ENCODE measurements at regions not wholly inside any gene's neighbourhood (a gene's known extent, or its start where the extent isn't known, plus 50 kb on each side); places are given as distances from the start of the nearest gene placed in this dataset.

- Histone ChIP-seq H3K9me3 (ENCODE audit: control insufficient read depth, low read length) (no peaks in the 10 kb centered on the region), H3K4me3 (ENCODE audit: extremely low read depth, insufficient read depth, low read length, poor library complexity, severe bottlenecking) (no peak overlapping the region), H3K36me3 (ENCODE audit: control insufficient read depth, insufficient read depth, low read length) (no peaks in the 10 kb centered on the region), H3K27ac (ENCODE audit: low read depth, low read length, severe bottlenecking) (no peak overlapping the region), H3K4me1 (ENCODE audit: control insufficient read depth, insufficient read depth, low read length, poor library complexity, severe bottlenecking) (peaks cover 3% of the 10 kb centered on the region)
- 78 to 84% methylated on average over 11 to 12 of the region's 12 CpGs for WGBS, 2 experiments (ENCODE audit: insufficient coverage in 2 of 2)
Measured at GRCh38 chr10:3290550-3290949, 118.0 kb upstream of the PITRM1 start.

GRCh38 chr10:3287572-3288445 is 115.2 kb upstream of the PITRM1 start:
- no peak overlapping the region for H3K27ac ChIP-seq (ENCODE audit: low read depth, low read length, severe bottlenecking)
- H3K9me3 ChIP-seq (ENCODE audit: control insufficient read depth, low read length): no peaks in the 10 kb centered on the region
- no peak overlapping the region for H3K4me3 ChIP-seq (ENCODE audit: extremely low read depth, insufficient read depth, low read length, poor library complexity, severe bottlenecking)
- no peaks in the 10 kb centered on the region for H3K36me3 ChIP-seq (ENCODE audit: control insufficient read depth, insufficient read depth, low read length)
- 91 to 93% methylated on average over 23 to 35 of the region's 42 CpGs for WGBS, 2 experiments (ENCODE audit: insufficient coverage in 2 of 2)
- peaks cover under 1% of the 10 kb centered on the region for H3K4me1 ChIP-seq (ENCODE audit: control insufficient read depth, insufficient read depth, low read length, poor library complexity, severe bottlenecking)

GRCh38 chr10:3282674-3283017 is 110.1 kb upstream of the PITRM1 start:
- Histone ChIP-seq H3K4me1 (ENCODE audit: control insufficient read depth, insufficient read depth, low read length, poor library complexity, severe bottlenecking) (no peaks in the 10 kb centered on the region), H3K9me3 (ENCODE audit: control insufficient read depth, low read length) (no peaks in the 10 kb centered on the region), H3K36me3 (ENCODE audit: control insufficient read depth, insufficient read depth, low read length) (no peaks in the 10 kb centered on the region), H3K27ac (ENCODE audit: low read depth, low read length, severe bottlenecking) (no peak overlapping the region), H3K4me3 (ENCODE audit: extremely low read depth, insufficient read depth, low read length, poor library complexity, severe bottlenecking) (no peak overlapping the region)
- WGBS, 2 experiments (ENCODE audit: insufficient coverage in 2 of 2): no CpG with 5 or more reads among the region's 1 CpG

GRCh38 chr10:3281941-3282673 is 109.5 kb upstream of the PITRM1 start:
- 80 to 90% methylated on average over 2 to 5 of the region's 7 CpGs for WGBS, 2 experiments (ENCODE audit: insufficient coverage in 2 of 2)
- Histone ChIP-seq H3K36me3 (ENCODE audit: control insufficient read depth, insufficient read depth, low read length) (no peaks in the 10 kb centered on the region), H3K4me3 (ENCODE audit: extremely low read depth, insufficient read depth, low read length, poor library complexity, severe bottlenecking) (no peak overlapping the region), H3K9me3 (ENCODE audit: control insufficient read depth, low read length) (no peaks in the 10 kb centered on the region), H3K27ac (ENCODE audit: low read depth, low read length, severe bottlenecking) (no peak overlapping the region), H3K4me1 (ENCODE audit: control insufficient read depth, insufficient read depth, low read length, poor library complexity, severe bottlenecking) (no peaks in the 10 kb centered on the region)

- H3K9me3 ChIP-seq (ENCODE audit: control insufficient read depth, low read length): no peaks in the 10 kb centered on the region
- H3K36me3 ChIP-seq (ENCODE audit: control insufficient read depth, insufficient read depth, low read length): no peaks in the 10 kb centered on the region
- 90 to 96% methylated on average over 2 of the region's 2 CpGs for WGBS, 2 experiments (ENCODE audit: insufficient coverage in 2 of 2)
- no peak overlapping the region for H3K27ac ChIP-seq (ENCODE audit: low read depth, low read length, severe bottlenecking)
- no peak overlapping the region for H3K4me3 ChIP-seq (ENCODE audit: extremely low read depth, insufficient read depth, low read length, poor library complexity, severe bottlenecking)
- H3K4me1 ChIP-seq (ENCODE audit: control insufficient read depth, insufficient read depth, low read length, poor library complexity, severe bottlenecking): no peaks in the 10 kb centered on the region
Measured at GRCh38 chr10:3278771-3279170, 106.2 kb upstream of the PITRM1 start.

- Histone ChIP-seq H3K4me1 (ENCODE audit: control insufficient read depth, insufficient read depth, low read length, poor library complexity, severe bottlenecking) (no peaks in the 10 kb centered on the region), H3K36me3 (ENCODE audit: control insufficient read depth, insufficient read depth, low read length) (no peaks in the 10 kb centered on the region), H3K4me3 (ENCODE audit: extremely low read depth, insufficient read depth, low read length, poor library complexity, severe bottlenecking) (no peak overlapping the region), H3K27ac (ENCODE audit: low read depth, low read length, severe bottlenecking) (no peak overlapping the region), H3K9me3 (ENCODE audit: control insufficient read depth, low read length) (no peaks in the 10 kb centered on the region)
- WGBS, 2 experiments (ENCODE audit: insufficient coverage in 2 of 2): 90 to 100% methylated on average over 1 to 3 of the region's 4 CpGs
Measured at GRCh38 chr10:3277566-3277965, 105.0 kb upstream of the PITRM1 start.

- WGBS, 2 experiments (ENCODE audit: insufficient coverage in 2 of 2): 79 to 85% methylated on average over 6 to 7 of the region's 7 CpGs
- H3K36me3 ChIP-seq (ENCODE audit: control insufficient read depth, insufficient read depth, low read length): no peaks in the 10 kb centered on the region
- no peak overlapping the region for H3K27ac ChIP-seq (ENCODE audit: low read depth, low read length, severe bottlenecking)
- H3K4me3 ChIP-seq (ENCODE audit: extremely low read depth, insufficient read depth, low read length, poor library complexity, severe bottlenecking): no peak overlapping the region
- no peaks in the 10 kb centered on the region for H3K9me3 ChIP-seq (ENCODE audit: control insufficient read depth, low read length)
- H3K4me1 ChIP-seq (ENCODE audit: control insufficient read depth, insufficient read depth, low read length, poor library complexity, severe bottlenecking): no peaks in the 10 kb centered on the region
Measured at GRCh38 chr10:3274414-3274813, 101.8 kb upstream of the PITRM1 start.

- Histone ChIP-seq H3K4me3 (ENCODE audit: extremely low read depth, insufficient read depth, low read length, poor library complexity, severe bottlenecking) (no peak overlapping the region), H3K9me3 (ENCODE audit: control insufficient read depth, low read length) (no peaks in the 10 kb centered on the region), H3K4me1 (ENCODE audit: control insufficient read depth, insufficient read depth, low read length, poor library complexity, severe bottlenecking) (no peaks in the 10 kb centered on the region), H3K36me3 (ENCODE audit: control insufficient read depth, insufficient read depth, low read length) (no peaks in the 10 kb centered on the region), H3K27ac (ENCODE audit: low read depth, low read length, severe bottlenecking) (no peak overlapping the region)
- WGBS, 2 experiments (ENCODE audit: insufficient coverage in 2 of 2): 96 to 97% methylated on average over 9 to 10 of the region's 12 CpGs
Measured at GRCh38 chr10:3273966-3274365, 101.4 kb upstream of the PITRM1 start.

- WGBS, 2 experiments (ENCODE audit: insufficient coverage in 2 of 2): 100% methylated on average over 3 of the region's 5 CpGs; no CpG with 5 or more reads in 1 of the 2 experiments
- Histone ChIP-seq H3K9me3 (ENCODE audit: control insufficient read depth, low read length) (no peaks in the 10 kb centered on the region), H3K4me1 (ENCODE audit: control insufficient read depth, insufficient read depth, low read length, poor library complexity, severe bottlenecking) (no peaks in the 10 kb centered on the region), H3K27ac (ENCODE audit: low read depth, low read length, severe bottlenecking) (no peak overlapping the region), H3K36me3 (ENCODE audit: control insufficient read depth, insufficient read depth, low read length) (no peaks in the 10 kb centered on the region), H3K4me3 (ENCODE audit: extremely low read depth, insufficient read depth, low read length, poor library complexity, severe bottlenecking) (no peak overlapping the region)
Measured at GRCh38 chr10:3272300-3272699, 99.7 kb upstream of the PITRM1 start.

GRCh38 chr10:3271354-3272115 is 99.0 kb upstream of the PITRM1 start:
- H3K27ac ChIP-seq (ENCODE audit: low read depth, low read length, severe bottlenecking): no peak overlapping the region
- no peaks in the 10 kb centered on the region for H3K4me1 ChIP-seq (ENCODE audit: control insufficient read depth, insufficient read depth, low read length, poor library complexity, severe bottlenecking)
- no peak overlapping the region for H3K4me3 ChIP-seq (ENCODE audit: extremely low read depth, insufficient read depth, low read length, poor library complexity, severe bottlenecking)
- WGBS, 2 experiments (ENCODE audit: insufficient coverage in 2 of 2): 79 to 91% methylated on average over 7 to 10 of the region's 14 CpGs
- H3K9me3 ChIP-seq (ENCODE audit: control insufficient read depth, low read length): no peaks in the 10 kb centered on the region
- H3K36me3 ChIP-seq (ENCODE audit: control insufficient read depth, insufficient read depth, low read length): no peaks in the 10 kb centered on the region
